IMR-90 (cell line): ENCODE measurements at regions not wholly inside any gene's neighbourhood (a gene's known extent, or its start where the extent isn't known, plus 50 kb on each side); places are given as distances from the start of the nearest gene placed in this dataset.

ENCODE experiments used
- ATAC-seq: fragments of 200-7000 bp; cut with Tn5 transposase; 2 replicates; pipeline ENCODE4 v1.9.1; 2020; ENCODE audit warnings: low read depth, mild to moderate bottlenecking, moderate library complexity
- BruUV-seq: library from RNA; stranded (reverse); fragments of 400-500 nt; replicated peaks from 2 replicates; lab custom pipeline; 2021; lab: Mats Ljungman, UMichigan
- CTCF ChIA-PET: fragments of 300-600 bp; formaldehyde crosslinking; extraction: SDS; loops from one replicate; lab custom pipeline; 2021; ENCODE audit warnings: antibody characterized with exemption; lab: Yijun Ruan, JAX
- POLR2A ChIA-PET: fragments of 300-600 bp; sonication (Branson Sonifier 250); formaldehyde crosslinking; loops from one replicate; lab custom pipeline; 2022; ENCODE audit warnings: antibody characterized with exemption; ENCODE audit not compliant: unreplicated experiment; lab: Charles Lee
- DNase-seq: peaks from one replicate; pipeline ENCODE4 v3.0.0; 2013
- H2AFZ ChIP-seq: replicated peaks from 2 replicates; pipeline ENCODE3; 2013; ENCODE audit warnings: low read length, mild to moderate bottlenecking; ENCODE audit not compliant: poor library complexity
- H2AK5ac ChIP-seq: 2 replicates; pipeline ENCODE4 v1.6.1; 2013; ENCODE audit warnings: low read depth, low read length, inconsistent platforms
- H2AK9ac ChIP-seq: replicated peaks from 2 replicates; pipeline ENCODE3; 2013; ENCODE audit warnings: mild to moderate bottlenecking, low read depth, low read length, moderate library complexity; ENCODE audit not compliant: poor library complexity
- H2BK120ac ChIP-seq: 2 replicates; pipeline ENCODE4 v1.6.1; 2013; ENCODE audit warnings: low read depth, low read length, inconsistent platforms
- H2BK15ac ChIP-seq: 3 replicates; pipeline ENCODE4 v1.6.1; 2013; ENCODE audit warnings: low read depth, low read length, inconsistent platforms
- H2BK20ac ChIP-seq: 2 replicates; pipeline ENCODE4 v1.6.1; 2013; ENCODE audit warnings: low read depth, mild to moderate bottlenecking, inconsistent platforms, low read length, moderate library complexity
- H2BK5ac ChIP-seq: 2 replicates; pipeline ENCODE4 v1.6.1; 2013; ENCODE audit warnings: mild to moderate bottlenecking, low read depth, low read length, inconsistent platforms; ENCODE audit not compliant: poor library complexity, severe bottlenecking
- H3K14ac ChIP-seq: replicated peaks from 2 replicates; pipeline ENCODE4 v1.6.1; 2013; ENCODE audit warnings: low read depth, low read length, inconsistent platforms
- H3K18ac ChIP-seq: 2 replicates; pipeline ENCODE4 v1.6.1; 2013; ENCODE audit warnings: low read depth, low read length, control low read depth
- H3K23ac ChIP-seq: 2 replicates; pipeline ENCODE4 v1.6.1; 2013; ENCODE audit warnings: low read depth, low read length, inconsistent platforms
- H3K27ac ChIP-seq: 2 replicates; pipeline ENCODE4 v1.5.1; 2013; ENCODE audit warnings: mild to moderate bottlenecking, control low read depth, low read length; ENCODE audit not compliant: insufficient read depth
- H3K27me3 ChIP-seq: 2 replicates; pipeline ENCODE4 v1.6.1; 2013; ENCODE audit warnings: low read length; ENCODE audit not compliant: control insufficient read depth, insufficient read depth
- H3K36me3 ChIP-seq: 2 replicates; pipeline ENCODE4 v1.6.1; 2013; ENCODE audit warnings: low read length, mixed read lengths; ENCODE audit not compliant: control insufficient read depth, insufficient read depth
- H3K4ac ChIP-seq: 2 replicates; pipeline ENCODE4 v1.6.1; 2013; ENCODE audit warnings: low read depth, low read length, inconsistent platforms
- H3K4me1 ChIP-seq: 2 replicates; pipeline ENCODE4 v1.6.1; 2013; ENCODE audit warnings: low read length, mixed read lengths; ENCODE audit not compliant: control insufficient read depth, insufficient read depth
- H3K4me2 ChIP-seq: 2 replicates; pipeline ENCODE4 v1.6.1; 2013; ENCODE audit warnings: low read depth, mild to moderate bottlenecking, control low read depth, low read length, moderate library complexity
- H3K4me3 ChIP-seq: 2 replicates; pipeline ENCODE4 v1.5.1; 2013; ENCODE audit warnings: low read depth, mild to moderate bottlenecking, control low read depth, low read length, moderate library complexity; ENCODE audit not compliant: insufficient read depth
- H3K56ac ChIP-seq: 2 replicates; pipeline ENCODE4 v1.6.1; 2013; ENCODE audit warnings: low read length, inconsistent platforms; ENCODE audit not compliant: insufficient read depth; ENCODE audit errors: extremely low read depth
- H3K79me1 ChIP-seq, 2 experiments: 2 replicates each; pipeline ENCODE4 v1.6.1; 2013; ENCODE audit warnings: low read length in 2 of 2, inconsistent platforms in 1 of 2, low read depth in 1 of 2
- H3K9ac ChIP-seq: 2 replicates; pipeline ENCODE4 v1.6.1; 2013; ENCODE audit warnings: low read depth, low read length, control low read depth
- H3K9me1 ChIP-seq: 2 replicates; pipeline ENCODE4 v1.6.1; 2013; ENCODE audit warnings: low read length, inconsistent platforms; ENCODE audit not compliant: insufficient read depth
- H3K9me3 ChIP-seq: 2 replicates; pipeline ENCODE4 v1.6.1; 2013; ENCODE audit warnings: low read length; ENCODE audit not compliant: control insufficient read depth, insufficient read depth
- H4K20me1 ChIP-seq: 2 replicates; pipeline ENCODE4 v1.6.1; 2013; ENCODE audit warnings: low read length, inconsistent platforms; ENCODE audit not compliant: insufficient read depth
- H4K5ac ChIP-seq: 2 replicates; pipeline ENCODE4 v1.6.1; 2013; ENCODE audit warnings: mild to moderate bottlenecking, low read depth, low read length, control low read depth
- H4K8ac ChIP-seq, 2 experiments: 2 replicates each; pipeline ENCODE4 v1.6.1; 2013; ENCODE audit warnings: low read depth in 2 of 2, low read length in 2 of 2, control low read depth in 1 of 2, inconsistent platforms in 1 of 2
- H4K91ac ChIP-seq: 2 replicates; pipeline ENCODE4 v1.6.1; 2013; ENCODE audit warnings: low read depth, low read length, inconsistent platforms; ENCODE audit not compliant: insufficient read depth
- BHLHE40 ChIP-seq: fragments of 150-350 bp; IDR thresholded peaks from 2 replicates; pipeline ENCODE4 v1.6.1; 2016; ENCODE audit warnings: mild to moderate bottlenecking, low read depth, low read length
- CEBPB ChIP-seq: IDR thresholded peaks from 2 replicates; pipeline ENCODE4 v1.6.1; 2012; ENCODE audit warnings: low read depth, low read length, improper control_type of control experiment
- CHD1 ChIP-seq: IDR thresholded peaks from 2 replicates; pipeline ENCODE4 v1.6.1; 2012; ENCODE audit warnings: low read depth, low read length, improper control_type of control experiment
- CTCF ChIP-seq: conservative IDR thresholded peaks from 2 replicates; pipeline ENCODE4 v1.5.1; 2012; ENCODE audit warnings: mild to moderate bottlenecking, low read depth, low read length, improper control_type of control experiment
- FOS ChIP-seq: fragments of 150-350 bp; IDR thresholded peaks from 2 replicates; pipeline ENCODE4 v1.6.1; 2016; ENCODE audit warnings: low read depth, low read length
- MAZ ChIP-seq: IDR thresholded peaks from 2 replicates; pipeline ENCODE4 v1.6.1; 2012; ENCODE audit warnings: low read depth, mild to moderate bottlenecking, low read length, improper control_type of control experiment, moderate library complexity, borderline replicate concordance
- POLR2A ChIP-seq: IDR thresholded peaks from 2 replicates; pipeline ENCODE4 v1.6.1; 2012; ENCODE audit warnings: mild to moderate bottlenecking, low read depth, low read length
- RCOR1 ChIP-seq: IDR thresholded peaks from 2 replicates; pipeline ENCODE4 v1.6.1; 2012; ENCODE audit warnings: mild to moderate bottlenecking, low read length, improper control_type of control experiment; ENCODE audit not compliant: insufficient replicate concordance
- RFX5 ChIP-seq: IDR thresholded peaks from 2 replicates; pipeline ENCODE4 v1.8.0; 2012; ENCODE audit warnings: low read depth, mild to moderate bottlenecking, low read length, moderate library complexity
- SMC3 ChIP-seq: fragments of 150-350 bp; IDR thresholded peaks from 2 replicates; pipeline ENCODE4 v1.6.1; 2016; ENCODE audit warnings: low read depth, mild to moderate bottlenecking, antibody characterized with exemption, low read length, moderate library complexity
- USF2 ChIP-seq: fragments of 150-350 bp; IDR thresholded peaks from 2 replicates; pipeline ENCODE4 v1.6.1; 2017; ENCODE audit warnings: mild to moderate bottlenecking, antibody characterized with exemption, low read length, low read depth
- WGBS, 2 experiments: methylation state at CpG; one replicate each; pipeline versions ENCODE4 v1.1.5 to v1.1.7; 2013; ENCODE audit warnings: missing lambda C conversion rate in 2 of 2; ENCODE audit not compliant: insufficient read length in 1 of 2; ENCODE audit errors: extremely low coverage in 2 of 2; 5-methylcytosine and 5-hydroxymethylcytosine counted together
- dilution Hi-C: fragments of 300-500 bp; cut with HindIII; formaldehyde crosslinking; loops from one replicate; pipeline ENCODE4 v1.14.3; 2018; ENCODE audit warnings: low sequenced_read_pairs; ENCODE audit not compliant: unreplicated experiment
- in situ Hi-C: fragments of 300-500 bp; cut with MboI; formaldehyde crosslinking; loops from 3 replicates; pipeline ENCODE4 v1.14.3; 2019; ENCODE audit warnings: low sequenced_read_pairs, inconsistent platforms, mixed read lengths
- intact Hi-C: fragments of 100-400 bp; cut with micrococcal nuclease; formaldehyde crosslinking; loops from 2 replicates; pipeline ENCODE4 v1.10.0; 2022

DNA sequence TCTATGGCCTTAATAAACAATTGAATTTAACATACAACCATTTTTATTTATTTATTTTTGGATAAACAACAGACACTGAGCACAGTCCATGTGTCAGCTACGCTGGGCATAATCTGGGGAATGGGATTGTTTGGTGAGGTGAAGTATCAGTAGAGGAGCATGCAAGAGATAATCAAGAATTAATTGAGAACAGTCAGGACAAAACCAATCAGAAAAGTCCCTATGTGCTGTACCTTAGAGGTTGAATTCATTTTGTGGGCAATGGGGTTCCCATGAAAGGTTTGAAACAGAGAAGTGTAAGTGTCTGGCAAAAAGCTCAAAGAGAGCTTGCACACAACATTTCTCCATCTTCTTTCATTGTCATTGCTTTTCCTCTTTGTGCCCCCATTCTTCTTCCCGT, 198.2 kb downstream of the RNF144A start:
- Histone ChIP-seq H2AK9ac (no peak overlapping the region), H3K14ac (no peak overlapping the region), H4K5ac (no peak overlapping the region), H3K9me3 (peaks cover 2% of the 10 kb centered on the region; the same call in 1 of the 2 replicates), H3K4me2 (no peak overlapping the region), H3K79me1 (no peaks in the 10 kb centered on the region), H3K36me3 (no peaks in the 10 kb centered on the region), H3K23ac (no peak overlapping the region), H2AFZ (no peak overlapping the region), H4K20me1 (no peaks in the 10 kb centered on the region), H2BK15ac (no peak overlapping the region), H2BK20ac (no peak overlapping the region), H3K4ac (no peak overlapping the region), H3K18ac (no peak overlapping the region), H3K4me1 (no peaks in the 10 kb centered on the region), H3K9me1 (no peaks in the 10 kb centered on the region), H3K27ac (no peak overlapping the region), H2BK120ac (no peak overlapping the region), H2AK5ac (no peak overlapping the region), H4K8ac (no peak overlapping the region), H4K91ac (no peak overlapping the region), H3K4me3 (no peak overlapping the region), H3K9ac (no peak overlapping the region), H3K56ac (no peak overlapping the region), H2BK5ac (no peak overlapping the region), H3K27me3 (no peaks in the 10 kb centered on the region)
- ChIA-PET CTCF (no interaction called here), POLR2A (no interaction called here)
- ATAC-seq (no peak), DNase-seq (no peak)
- dilution Hi-C loops (no loop called here), intact Hi-C loops (no loop called here), in situ Hi-C loops (loop anchor here (25.0 kb wide), 1 partner anchor 1572 kb away; the partner anchor contains the start of gene ID2)
- BruUV-seq: no TSS peak
- TF ChIP-seq BHLHE40: no peak
- TF ChIP-seq CTCF: no peak
- no peak for TF ChIP-seq MAZ
- TF ChIP-seq CHD1: no peak
- no peak for TF ChIP-seq USF2
- no peak for TF ChIP-seq POLR2A
- no peak for TF ChIP-seq CEBPB
- no peak for TF ChIP-seq SMC3
- no peak for TF ChIP-seq RFX5
- no peak for TF ChIP-seq RCOR1
- no peak for TF ChIP-seq FOS
- WGBS, 2 experiments: no CpG with 5 or more reads among the region's 2 CpGs
